C4-2B (cell line): ENCODE measurements at regions not wholly inside any gene's neighbourhood (a gene's known extent, or its start where the extent isn't known, plus 50 kb on each side); places are given as distances from the start of the nearest gene placed in this dataset.
A peak's percentile ranks its signal among the peaks of the same experiment; 100 is the strongest.
"Not testable (repeated sequence)": the region's sequence is repeated elsewhere in the genome, so short reads cannot be mapped to it uniquely, and the experiment has no call there.

Experiments used
- H3K27ac ChIP-seq: fragments of 450-650 bp; 2 replicates; pipeline ENCODE4 v1.5.1; 2017
- ZFX ChIP-seq: fragments of 450-650 bp; IDR thresholded peaks from 2 replicates; pipeline ENCODE4 v1.6.1; 2017
- TF ChIP-seq, protein P1 (sequence below): fragments of 450-650 bp; conservative IDR thresholded peaks from 2 replicates; pipeline ENCODE4 v1.5.1; 2017; ENCODE audit warnings: mild to moderate bottlenecking

DNA sequence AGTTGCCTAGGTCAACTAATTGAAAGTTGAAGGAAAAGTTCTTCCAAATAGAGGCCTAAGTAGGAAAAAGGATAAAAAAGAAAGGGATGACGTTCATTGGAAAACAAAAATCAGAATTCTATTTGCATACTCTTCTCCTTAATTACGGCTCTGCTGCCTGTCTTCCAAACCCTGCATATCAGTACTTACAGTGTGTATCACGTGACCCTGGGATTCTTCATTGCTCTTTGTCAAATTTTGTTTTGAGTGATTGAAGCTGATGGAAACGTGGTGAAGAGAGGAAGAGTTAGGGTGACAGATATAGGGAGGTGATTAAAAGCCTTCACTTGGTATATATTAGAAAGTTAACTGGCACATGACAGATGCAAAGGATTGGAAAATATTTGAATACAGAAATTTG is 97.9 kb downstream of the ZNF92 start:
- no peak overlapping the region for H3K27ac ChIP-seq
- TF ChIP-seq, protein P1, sequence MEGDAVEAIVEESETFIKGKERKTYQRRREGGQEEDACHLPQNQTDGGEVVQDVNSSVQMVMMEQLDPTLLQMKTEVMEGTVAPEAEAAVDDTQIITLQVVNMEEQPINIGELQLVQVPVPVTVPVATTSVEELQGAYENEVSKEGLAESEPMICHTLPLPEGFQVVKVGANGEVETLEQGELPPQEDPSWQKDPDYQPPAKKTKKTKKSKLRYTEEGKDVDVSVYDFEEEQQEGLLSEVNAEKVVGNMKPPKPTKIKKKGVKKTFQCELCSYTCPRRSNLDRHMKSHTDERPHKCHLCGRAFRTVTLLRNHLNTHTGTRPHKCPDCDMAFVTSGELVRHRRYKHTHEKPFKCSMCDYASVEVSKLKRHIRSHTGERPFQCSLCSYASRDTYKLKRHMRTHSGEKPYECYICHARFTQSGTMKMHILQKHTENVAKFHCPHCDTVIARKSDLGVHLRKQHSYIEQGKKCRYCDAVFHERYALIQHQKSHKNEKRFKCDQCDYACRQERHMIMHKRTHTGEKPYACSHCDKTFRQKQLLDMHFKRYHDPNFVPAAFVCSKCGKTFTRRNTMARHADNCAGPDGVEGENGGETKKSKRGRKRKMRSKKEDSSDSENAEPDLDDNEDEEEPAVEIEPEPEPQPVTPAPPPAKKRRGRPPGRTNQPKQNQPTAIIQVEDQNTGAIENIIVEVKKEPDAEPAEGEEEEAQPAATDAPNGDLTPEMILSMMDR: no peak
- no peak for TF ChIP-seq ZFX

DNA sequence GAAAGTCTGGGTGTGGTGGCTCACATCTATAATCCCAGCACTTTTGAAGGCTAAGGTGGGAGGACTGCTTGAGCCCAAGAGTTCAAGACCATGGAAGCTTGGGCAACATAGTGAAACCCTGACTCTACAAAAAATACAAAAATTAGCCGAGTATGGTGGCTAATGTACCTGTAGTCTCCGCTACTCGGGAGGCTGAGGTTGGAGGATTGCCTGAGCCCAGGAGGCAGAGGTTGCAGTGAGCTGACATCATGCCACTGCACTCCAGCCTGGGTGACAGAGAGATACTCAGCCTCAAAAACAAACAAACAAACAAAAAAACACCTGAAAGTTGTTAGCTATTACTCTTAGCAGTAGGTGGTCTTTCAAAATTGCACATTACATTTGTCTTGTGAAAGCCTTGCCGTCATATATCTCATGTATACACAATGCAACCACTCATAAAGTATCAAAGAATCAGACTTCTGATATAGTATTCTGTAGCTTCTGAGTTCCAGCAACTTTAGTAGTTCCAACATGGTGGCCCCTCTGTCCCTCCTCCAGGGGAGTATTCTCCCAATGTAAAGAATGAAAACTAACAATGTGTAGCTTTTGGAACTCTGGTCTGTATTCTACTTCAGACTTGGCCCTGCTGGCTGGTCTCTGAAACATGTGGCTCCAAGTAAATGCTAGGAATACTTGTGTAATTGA is 101.5 kb downstream of the ZNF92 start:
- no peak for TF ChIP-seq ZFX
- TF ChIP-seq, protein P1: no peak
- no peak overlapping the region for H3K27ac ChIP-seq

DNA sequence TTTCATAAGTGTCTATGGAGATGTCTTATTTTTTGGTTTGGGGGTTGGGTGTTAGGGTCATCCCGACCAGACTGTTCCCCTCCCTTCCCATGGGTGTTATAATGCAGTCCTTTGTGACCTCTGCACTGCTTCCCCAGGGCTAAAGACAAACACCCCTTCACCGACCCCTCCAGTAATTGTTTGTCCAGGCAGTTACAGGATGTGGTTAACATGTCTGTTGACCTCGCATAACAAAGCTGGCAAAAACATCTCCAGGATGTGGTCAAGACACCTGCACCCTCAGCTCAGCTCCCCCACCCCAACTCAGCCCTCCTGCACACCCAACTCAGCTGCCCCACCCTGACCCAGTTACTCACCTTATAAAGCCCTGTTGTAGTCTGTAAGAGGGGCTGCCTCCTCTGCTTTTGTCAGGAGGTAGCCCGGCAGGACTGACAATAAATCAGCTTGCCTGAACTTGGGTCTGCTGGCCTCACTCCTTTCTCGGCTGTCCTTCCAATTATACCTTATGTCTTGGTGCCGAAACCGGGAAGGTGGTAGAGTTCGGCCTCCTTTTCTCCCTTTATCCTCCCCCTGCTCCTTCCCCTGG is 102.2 kb downstream of the ZNF92 start:
- no peak overlapping the region for H3K27ac ChIP-seq
- TF ChIP-seq ZFX: no peak
- TF ChIP-seq, protein P1: no peak

DNA sequence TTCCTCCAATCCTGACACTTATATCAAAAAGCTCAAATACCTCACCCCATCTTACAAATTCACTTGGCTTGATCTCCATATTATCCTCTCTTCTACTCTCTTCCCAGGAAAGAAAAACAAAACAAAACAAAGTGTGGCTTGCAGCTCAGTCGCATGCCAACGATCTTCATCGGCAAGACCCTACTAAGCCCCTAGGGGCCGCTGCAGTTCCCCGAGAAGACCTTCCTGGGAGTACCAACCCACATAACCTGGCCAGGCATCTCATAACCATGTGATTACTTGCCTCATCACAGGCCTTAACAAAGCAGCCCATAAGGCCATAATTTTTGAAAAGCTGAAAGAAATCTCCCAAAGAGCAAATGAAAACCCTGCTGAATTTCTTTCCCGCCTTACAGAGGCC is 103.7 kb downstream of the ZNF92 start:
- no peak for TF ChIP-seq ZFX
- TF ChIP-seq, protein P1: peak; percentile 75
- no peak overlapping the region for H3K27ac ChIP-seq

DNA sequence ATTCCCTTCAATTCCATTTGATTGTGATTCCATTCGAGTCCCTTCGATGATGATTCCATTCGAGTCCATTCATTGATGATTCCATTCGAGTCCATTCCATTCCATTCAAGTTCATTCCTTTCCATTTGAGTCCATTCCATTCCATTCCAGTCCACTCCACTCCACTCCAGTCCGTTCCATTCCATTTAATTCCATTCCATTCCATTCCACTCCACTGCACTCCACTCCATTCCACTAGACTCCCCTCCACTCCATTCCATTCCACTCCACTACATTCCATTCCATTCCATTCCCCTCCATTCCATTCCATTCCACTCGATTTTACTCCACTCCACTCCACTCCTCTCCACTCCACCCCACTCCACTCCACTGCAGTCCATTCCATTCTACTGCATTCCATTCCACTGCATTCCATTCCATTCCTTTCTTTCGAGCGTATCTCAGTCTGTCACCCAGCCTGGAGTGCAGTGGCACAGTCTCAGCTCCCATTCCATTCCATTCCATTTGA is 115.7 kb downstream of the ZNF92 start:
- TF ChIP-seq, protein P1: no peak
- TF ChIP-seq ZFX: no peak
- no peak overlapping the region for H3K27ac ChIP-seq

DNA sequence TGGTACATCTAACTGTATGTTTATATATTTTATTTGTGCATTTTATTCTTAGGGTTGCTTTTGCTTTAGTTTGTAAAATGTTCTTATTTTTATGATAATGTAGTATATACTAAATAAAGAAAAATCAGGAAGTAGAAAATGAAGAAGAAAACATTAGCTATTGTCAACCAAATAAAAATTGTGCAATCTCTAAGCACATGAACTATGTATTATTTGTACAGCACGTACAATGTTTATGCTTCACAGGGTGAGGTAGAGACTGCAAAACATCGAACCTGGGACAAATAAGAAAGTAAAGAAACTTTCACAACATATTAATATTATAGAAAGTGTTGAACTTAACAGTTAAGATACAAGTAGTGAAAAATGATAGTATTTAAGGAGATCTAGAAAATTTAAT is 123.0 kb downstream of the ZNF92 start:
- H3K27ac ChIP-seq: not testable (repeated sequence)

DNA sequence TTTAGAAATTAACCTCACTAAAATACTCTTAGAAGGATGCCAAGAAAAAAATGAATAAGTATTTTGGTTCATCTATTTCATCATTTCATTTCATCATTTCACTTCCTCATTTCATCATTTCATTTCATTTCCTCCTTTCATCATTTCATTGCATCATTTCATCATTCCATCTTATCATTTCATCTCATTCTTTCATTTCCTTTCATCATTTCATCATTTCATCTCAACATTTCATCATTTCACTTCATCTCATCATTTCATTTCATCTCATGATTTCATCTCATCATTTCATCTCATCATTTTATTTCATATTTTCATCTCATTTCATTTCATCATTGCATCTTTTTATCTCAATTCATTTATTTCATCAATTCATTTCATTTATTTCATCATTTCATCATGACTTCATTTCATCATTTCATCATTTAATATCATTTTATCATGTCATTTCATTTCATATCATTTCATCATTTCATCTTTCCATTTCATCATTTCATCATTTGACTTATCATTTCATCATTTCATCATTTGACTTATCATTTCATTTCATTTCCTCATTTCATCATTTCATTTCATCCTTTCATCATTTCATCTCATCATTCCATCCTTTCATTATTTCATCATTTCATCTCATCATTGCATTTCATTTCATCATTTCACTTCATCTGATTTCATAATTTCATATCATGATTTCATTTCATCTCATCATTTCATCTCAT is 129.9 kb downstream of the ZNF92 start:
- H3K27ac ChIP-seq: no peak overlapping the region
- TF ChIP-seq ZFX: no peak

DNA sequence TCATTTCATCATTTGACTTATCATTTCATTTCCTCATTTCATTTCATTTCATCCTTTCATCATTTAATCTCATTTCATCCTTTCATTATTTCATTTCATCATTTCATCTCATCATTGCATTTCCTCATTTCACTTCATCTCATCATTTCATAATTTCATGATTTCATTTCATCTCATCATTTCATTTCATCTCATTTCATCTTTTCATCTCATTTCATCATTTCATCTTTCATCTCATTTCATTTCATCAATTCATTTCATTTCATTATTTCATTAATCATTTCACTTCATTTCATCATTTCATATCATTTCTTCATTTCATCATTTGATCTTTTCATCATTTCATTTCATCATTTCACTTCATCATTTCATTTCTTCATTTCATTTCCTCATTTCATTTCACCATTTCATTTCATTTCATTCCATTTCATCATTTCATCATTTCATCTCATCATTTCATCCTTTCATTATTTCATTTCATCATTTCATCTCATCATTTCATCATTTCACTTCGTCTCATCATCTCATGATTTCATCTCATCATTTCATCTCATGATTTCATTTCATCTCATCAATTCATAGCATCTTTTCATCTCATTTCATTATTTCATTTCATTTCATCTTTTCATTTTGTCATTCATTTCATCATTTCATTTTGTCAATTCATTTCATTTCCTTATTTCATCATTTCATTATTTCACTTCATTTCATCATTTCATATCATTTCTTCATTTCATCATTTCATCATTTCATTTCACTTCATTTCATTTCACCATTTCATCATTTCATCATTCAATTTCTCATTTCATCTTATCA is 131.1 kb downstream of the ZNF92 start:
- H3K27ac ChIP-seq: not testable (repeated sequence)

DNA sequence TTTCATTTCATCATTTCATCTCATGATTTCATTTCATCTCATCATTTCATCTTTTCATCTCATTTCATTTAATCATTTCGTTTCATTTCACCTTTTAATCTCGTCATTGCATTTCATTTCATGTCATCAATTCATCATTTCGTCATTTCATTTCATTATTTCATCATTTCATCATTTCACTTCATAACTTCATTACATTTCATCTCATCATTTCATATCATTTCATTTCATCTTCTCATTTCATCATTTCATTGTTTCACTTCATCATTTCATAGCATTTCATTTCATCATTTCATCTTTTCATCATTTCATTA is 131.6 kb downstream of the ZNF92 start:
- not testable (repeated sequence) for H3K27ac ChIP-seq

DNA sequence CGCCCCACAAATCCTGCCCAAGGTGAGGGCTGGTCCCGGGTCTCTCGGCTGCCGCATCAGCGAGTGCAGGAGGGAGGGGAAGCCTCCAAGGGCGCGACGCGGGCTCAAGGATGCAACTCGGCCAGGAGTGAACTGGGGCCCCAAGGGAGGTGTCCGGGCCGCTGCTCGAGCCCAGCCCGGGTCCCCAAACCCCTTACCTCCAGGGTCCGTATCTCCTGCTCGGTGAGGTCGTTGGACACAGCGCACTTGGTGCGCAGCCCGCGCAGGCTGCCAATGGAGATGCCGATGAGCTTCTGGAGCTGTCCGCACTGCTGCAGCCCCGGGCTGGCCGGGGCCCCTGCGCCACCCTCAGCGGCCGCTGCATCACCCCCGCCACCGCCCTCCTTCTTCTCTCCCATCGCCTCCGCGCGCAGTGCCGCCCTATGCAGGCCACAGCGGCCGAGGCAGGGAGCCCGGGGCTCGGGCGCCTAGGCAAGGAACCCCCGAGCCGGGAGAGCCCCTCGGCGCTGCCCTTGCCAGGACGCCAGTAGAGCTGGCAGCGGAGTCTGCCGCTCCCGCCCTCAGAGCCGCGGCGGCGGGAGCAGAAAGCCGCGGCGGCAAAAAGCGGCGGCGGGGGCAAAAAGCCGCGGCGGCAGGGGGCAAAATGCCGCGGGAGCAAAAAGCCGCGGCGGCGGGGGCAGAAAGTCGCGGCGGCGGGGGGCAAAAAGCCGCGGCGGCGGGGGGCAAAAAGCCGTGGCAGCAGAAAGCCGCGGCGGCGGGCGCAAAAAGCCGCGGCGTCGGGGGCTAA is 135.1 kb downstream of the ZNF92 start:
- H3K27ac ChIP-seq: not testable (repeated sequence)
